Activated effector memory CD4-positive, alpha-beta T cell treated with anti-CD3 and anti-CD28 coated beads, Interleukin-2, amount 50 U/mL, for 16 hours (primary cell): ENCODE measurements at regions not wholly inside any gene's neighbourhood (a gene's known extent, or its start where the extent isn't known, plus 50 kb on each side); places are given as distances from the start of the nearest gene placed in this dataset.

Experiments used
- DNase-seq: peaks from one replicate; pipeline ENCODE4 v3.0.0-alpha.2; 2020

GRCh38 chr9:1791191-1791590, 224.0 kb upstream of the SMARCA2 start:
- no peak for DNase-seq

- no peak for DNase-seq
Observed at GRCh38 chr9:1794547-1795270, 220.4 kb upstream of the SMARCA2 start.

- no peak for DNase-seq
Observed at GRCh38 chr9:1804128-1804865, 210.8 kb upstream of the SMARCA2 start.

- DNase-seq = no peak
Observed at GRCh38 chr9:1829719-1830118, 185.4 kb upstream of the SMARCA2 start.

- no peak for DNase-seq
Observed at GRCh38 chr9:1832960-1833359, 182.2 kb upstream of the SMARCA2 start.

GRCh38 chr9:1837453-1838084, 177.6 kb upstream of the SMARCA2 start:
- DNase-seq = no peak

GRCh38 chr9:1839909-1840308, 175.2 kb upstream of the SMARCA2 start:
- no peak for DNase-seq

- no peak for DNase-seq
Observed at GRCh38 chr9:1845425-1845824, 169.7 kb upstream of the SMARCA2 start.

GRCh38 chr9:1855726-1856125, 159.4 kb upstream of the SMARCA2 start:
- no peak for DNase-seq

- DNase-seq = no peak
Observed at GRCh38 chr9:1857808-1858207, 157.3 kb upstream of the SMARCA2 start.

- peak; percentile 66 for DNase-seq
Observed at GRCh38 chr9:1869843-1870242, 145.3 kb upstream of the SMARCA2 start.

GRCh38 chr9:1870915-1871314, 144.2 kb upstream of the SMARCA2 start:
- DNase-seq = no peak

- DNase-seq = no peak
Observed at GRCh38 chr9:1871626-1872419, 143.3 kb upstream of the SMARCA2 start.

GRCh38 chr9:1875251-1875851, 139.8 kb upstream of the SMARCA2 start:
- DNase-seq = no peak

- peak; percentile 85 for DNase-seq
Observed at GRCh38 chr9:1875921-1876448, 139.2 kb upstream of the SMARCA2 start.

GRCh38 chr9:1876891-1877496, 138.2 kb upstream of the SMARCA2 start:
- DNase-seq = no peak

GRCh38 chr9:1877951-1878350, 137.2 kb upstream of the SMARCA2 start:
- no peak for DNase-seq

- no peak for DNase-seq
Observed at GRCh38 chr9:1878811-1879210, 136.3 kb upstream of the SMARCA2 start.

GRCh38 chr9:1879501-1879900, 135.6 kb upstream of the SMARCA2 start:
- no peak for DNase-seq

- DNase-seq = no peak
Observed at GRCh38 chr9:1880038-1880565, 135.0 kb upstream of the SMARCA2 start.

- DNase-seq = no peak
Observed at GRCh38 chr9:1881708-1882295, 133.3 kb upstream of the SMARCA2 start.
